AG04449 (cell line): ENCODE measurements at regions not wholly inside any gene's neighbourhood (a gene's known extent, or its start where the extent isn't known, plus 50 kb on each side); places are given as distances from the start of the nearest gene placed in this dataset.
"Not testable (repeated sequence)": the region's sequence is repeated elsewhere in the genome, so short reads cannot be mapped to it uniquely, and the experiment has no call there.

ENCODE experiments used
- CTCF ChIA-PET: fragments of 350-600 bp; formaldehyde crosslinking; extraction: SDS; loops from one replicate; lab custom pipeline; 2021; ENCODE audit warnings: antibody characterized with exemption; lab: Yijun Ruan, JAX
- POLR2A ChIA-PET: fragments of 400-600, 350-600 bp; formaldehyde crosslinking; extraction: SDS; loops from one replicate; lab custom pipeline; 2020; ENCODE audit warnings: antibody characterized with exemption, inconsistent platforms; lab: Yijun Ruan, JAX
- DNase-seq: peaks from one replicate; pipeline ENCODE4 v3.0.0-alpha.2; 2010; ENCODE audit warnings: low read depth, low spot score
- H3K4me3 ChIP-seq: 2 replicates; pipeline ENCODE4 v1.5.1; 2011; ENCODE audit warnings: low read depth, mild to moderate bottlenecking, control low read depth, low read length
- TF ChIP-seq, protein P1 (sequence below): IDR thresholded peaks from one replicate; pipeline ENCODE4 v1.5.1; 2011; ENCODE audit warnings: mild to moderate bottlenecking, moderate library complexity, low read length, control low read depth, inconsistent platforms; ENCODE audit not compliant: insufficient read depth; ENCODE audit errors: missing control alignments

DNA sequence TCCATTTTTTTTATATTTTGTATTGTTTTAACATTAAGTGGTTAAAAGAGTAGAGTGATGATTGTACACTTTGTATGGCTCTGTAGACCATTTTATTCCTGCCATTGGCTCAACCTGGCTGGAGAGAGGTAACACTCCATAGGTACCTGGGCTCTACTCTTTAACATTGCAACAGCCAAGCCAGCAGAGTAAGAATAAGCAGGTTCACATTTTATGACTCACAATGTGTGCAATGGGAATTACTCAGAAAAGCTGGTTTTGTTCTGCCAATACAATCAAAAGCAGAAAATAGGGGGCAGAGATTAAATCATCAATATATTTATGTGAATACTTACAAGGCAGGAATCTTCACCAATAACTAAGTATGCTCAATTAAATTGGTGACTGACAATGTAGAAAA lies 1324.0 kb downstream of the AMY1C start:
- CTCF ChIA-PET = no interaction called here
- H3K4me3 ChIP-seq = no peak overlapping the region
- POLR2A ChIA-PET = no interaction called here
- TF ChIP-seq, protein P1, sequence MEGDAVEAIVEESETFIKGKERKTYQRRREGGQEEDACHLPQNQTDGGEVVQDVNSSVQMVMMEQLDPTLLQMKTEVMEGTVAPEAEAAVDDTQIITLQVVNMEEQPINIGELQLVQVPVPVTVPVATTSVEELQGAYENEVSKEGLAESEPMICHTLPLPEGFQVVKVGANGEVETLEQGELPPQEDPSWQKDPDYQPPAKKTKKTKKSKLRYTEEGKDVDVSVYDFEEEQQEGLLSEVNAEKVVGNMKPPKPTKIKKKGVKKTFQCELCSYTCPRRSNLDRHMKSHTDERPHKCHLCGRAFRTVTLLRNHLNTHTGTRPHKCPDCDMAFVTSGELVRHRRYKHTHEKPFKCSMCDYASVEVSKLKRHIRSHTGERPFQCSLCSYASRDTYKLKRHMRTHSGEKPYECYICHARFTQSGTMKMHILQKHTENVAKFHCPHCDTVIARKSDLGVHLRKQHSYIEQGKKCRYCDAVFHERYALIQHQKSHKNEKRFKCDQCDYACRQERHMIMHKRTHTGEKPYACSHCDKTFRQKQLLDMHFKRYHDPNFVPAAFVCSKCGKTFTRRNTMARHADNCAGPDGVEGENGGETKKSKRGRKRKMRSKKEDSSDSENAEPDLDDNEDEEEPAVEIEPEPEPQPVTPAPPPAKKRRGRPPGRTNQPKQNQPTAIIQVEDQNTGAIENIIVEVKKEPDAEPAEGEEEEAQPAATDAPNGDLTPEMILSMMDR = no peak
- no peak for DNase-seq

DNA sequence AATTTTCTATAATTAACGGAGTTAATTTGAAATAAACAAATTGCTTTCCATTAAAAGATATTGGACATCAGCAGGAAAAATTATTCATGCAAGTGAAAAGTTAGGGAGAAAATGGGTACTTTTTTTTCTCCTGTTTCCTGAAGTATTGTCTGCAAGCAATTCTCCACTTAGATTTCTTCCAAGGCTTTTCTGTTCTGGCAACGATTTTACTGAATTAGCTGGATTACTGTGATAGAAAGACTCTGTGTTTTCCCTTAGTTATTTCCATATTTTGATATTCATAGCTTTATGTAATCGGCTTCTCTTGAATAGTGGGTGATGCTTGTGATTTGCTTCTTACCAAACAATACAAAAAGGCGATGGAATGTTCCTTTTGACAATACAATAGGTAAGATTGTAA lies 1333.9 kb downstream of the AMY1C start:
- ChIA-PET POLR2A (no interaction called here), CTCF (no interaction called here)
- no peak overlapping the region for H3K4me3 ChIP-seq
- no peak for DNase-seq
- TF ChIP-seq, protein P1 = no peak

DNA sequence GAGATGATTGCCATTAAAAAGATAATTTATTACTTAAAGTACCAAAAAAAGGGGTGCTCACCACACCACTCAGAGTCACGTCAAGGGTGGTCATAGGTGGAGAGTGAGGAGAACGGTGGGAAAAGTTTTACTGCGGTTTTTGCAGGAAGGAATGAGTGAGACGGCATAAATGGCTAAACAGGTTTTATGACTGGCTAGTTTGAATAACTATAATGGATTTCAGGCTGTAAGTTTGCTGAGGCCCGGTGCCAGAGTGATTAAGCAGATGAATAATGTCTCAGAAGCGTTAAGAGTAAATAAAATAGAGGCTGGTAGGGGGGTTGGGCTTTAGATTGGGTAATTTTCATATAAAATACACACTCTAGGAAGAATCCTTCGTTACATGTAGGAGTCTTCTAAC lies 1337.8 kb downstream of the AMY1C start:
- TF ChIP-seq, protein P1 = no peak
- POLR2A ChIA-PET = no interaction called here
- H3K4me3 ChIP-seq = no peak overlapping the region
- DNase-seq = no peak
- CTCF ChIA-PET = no interaction called here

DNA sequence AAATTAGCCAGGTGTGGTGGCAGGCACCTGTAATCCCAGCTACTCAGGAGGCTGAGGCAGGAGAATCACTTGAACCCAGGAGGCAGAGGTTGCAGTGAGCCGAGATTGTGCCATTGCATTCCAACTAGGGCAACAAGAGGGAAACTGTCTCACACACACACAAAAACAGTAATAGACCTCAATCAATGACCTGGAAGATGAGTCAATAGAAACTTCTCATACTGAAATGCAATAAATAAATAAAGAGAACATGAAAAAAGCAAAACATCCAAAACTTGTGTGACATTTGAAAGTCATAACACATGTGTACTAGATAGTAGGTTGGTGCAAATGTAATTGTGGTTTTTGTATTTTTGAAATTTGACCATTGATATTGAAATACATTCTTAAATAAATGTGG lies 1338.5 kb downstream of the AMY1C start:
- no peak overlapping the region for H3K4me3 ChIP-seq
- ChIA-PET CTCF (no interaction called here), POLR2A (no interaction called here)
- no peak for DNase-seq
- TF ChIP-seq, protein P1 = no peak

DNA sequence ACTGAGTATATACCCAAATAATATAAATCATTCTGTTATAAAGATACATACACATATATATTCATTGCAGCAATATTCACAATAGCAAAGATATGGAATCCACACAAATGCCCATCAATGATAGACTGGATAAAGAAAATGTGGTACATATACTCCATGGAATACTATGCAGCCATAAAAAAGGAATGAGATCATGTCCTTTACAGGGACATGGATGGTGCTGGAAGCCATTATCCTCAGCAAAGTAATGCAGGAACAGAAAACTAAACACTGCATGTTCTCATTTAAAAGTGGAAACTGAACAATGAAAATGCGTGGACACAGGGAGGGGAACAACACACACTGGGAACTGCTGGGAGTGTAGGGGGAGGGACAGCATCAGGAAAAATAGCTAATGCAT lies 1344.2 kb downstream of the AMY1C start:
- DNase-seq, CTCF ChIA-PET, H3K4me3 ChIP-seq, POLR2A ChIA-PET: not testable (repeated sequence)

DNA sequence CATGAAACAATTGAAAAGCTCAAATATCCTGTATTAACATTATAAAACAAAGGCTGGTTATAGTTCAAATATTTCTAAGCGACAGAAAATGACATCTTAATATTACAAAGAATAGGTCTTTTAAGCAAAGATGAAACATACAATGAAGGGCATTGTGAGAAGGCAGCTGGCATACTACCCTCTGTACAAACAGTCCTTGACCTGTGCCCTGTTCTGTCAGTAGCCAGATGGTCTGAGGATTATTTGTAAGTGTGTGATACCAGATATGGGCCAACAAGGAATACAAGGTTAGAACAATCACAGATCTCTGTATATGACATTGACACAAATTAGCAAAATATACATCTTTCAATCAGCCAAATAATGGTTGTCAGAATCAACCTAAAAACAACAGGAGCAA lies 1350.4 kb downstream of the AMY1C start:
- ChIA-PET CTCF (no interaction called here), POLR2A (no interaction called here)
- H3K4me3 ChIP-seq = no peak overlapping the region
- no peak for DNase-seq
- TF ChIP-seq, protein P1 = no peak

DNA sequence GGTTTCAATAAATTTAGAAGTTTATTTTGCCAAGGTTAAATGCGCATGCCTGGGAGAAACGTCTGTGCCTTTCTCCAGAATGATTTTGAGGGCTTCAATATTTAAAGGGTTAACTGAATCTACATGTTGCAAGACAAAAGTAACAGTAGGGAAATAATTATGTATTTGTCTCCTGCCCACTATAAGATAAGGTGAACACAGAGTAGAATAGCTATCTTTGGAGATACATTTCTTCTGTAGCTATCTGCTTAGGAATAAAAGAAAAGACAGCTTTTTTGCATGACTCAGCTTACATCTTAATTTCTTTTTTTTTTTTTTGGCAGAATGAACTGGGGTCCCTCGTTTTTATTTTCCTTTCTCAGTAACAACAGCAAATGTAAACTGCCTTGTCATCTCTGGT lies 1351.6 kb downstream of the AMY1C start:
- no peak for DNase-seq
- H3K4me3 ChIP-seq = no peak overlapping the region
- POLR2A ChIA-PET = no interaction called here
- CTCF ChIA-PET = interaction anchor here (0.6 kb wide), 2 partner anchors 392 to 548 kb away, joined by 3 to 4 read pairs; no protein-coding TSS in a partner anchor
- TF ChIP-seq, protein P1 = no peak
